Fibroblast of pulmonary artery (primary cell): ENCODE measurements at regions not wholly inside any gene's neighbourhood (a gene's known extent, or its start where the extent isn't known, plus 50 kb on each side); places are given as distances from the start of the nearest gene placed in this dataset.

ENCODE experiments used
- DNase-seq: peaks from one replicate; pipeline ENCODE4 v3.0.0-alpha.2; 2010; ENCODE audit warnings: low read depth
- H3K4me3 ChIP-seq: replicated peaks from 2 replicates; pipeline ENCODE4 v1.5.1; 2011; ENCODE audit warnings: low read depth, mild to moderate bottlenecking, control low read depth, low read length, moderate library complexity
- CTCF ChIP-seq: IDR thresholded peaks from 2 replicates; pipeline ENCODE4 v1.5.1; 2011; ENCODE audit warnings: mild to moderate bottlenecking, control low read depth, low read length, inconsistent platforms; ENCODE audit errors: missing control alignments

DNA sequence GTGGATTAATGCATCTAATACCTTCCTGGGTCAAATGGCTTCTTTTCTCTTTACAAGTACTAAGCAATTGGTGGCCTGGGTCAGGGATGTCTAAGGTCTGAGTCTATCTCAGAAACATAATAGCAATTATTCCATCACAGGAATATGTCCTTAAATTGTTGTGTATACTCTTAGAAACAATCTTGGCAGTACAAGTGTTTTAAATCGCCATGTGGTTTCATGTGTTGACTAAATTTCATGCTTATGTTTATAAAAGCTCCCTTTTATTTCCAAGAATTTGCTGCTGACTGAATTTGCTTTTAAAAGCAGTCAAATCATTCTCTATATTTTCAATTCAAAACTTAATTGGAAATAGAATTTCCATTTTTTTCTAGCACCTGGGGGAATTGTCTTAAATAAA, 125.3 kb upstream of the PACRGL start:
- TF ChIP-seq CTCF: no peak
- no peak overlapping the region for H3K4me3 ChIP-seq
- no peak for DNase-seq

GRCh38 chr4:20575486-20575885, 124.8 kb upstream of the PACRGL start:
- no peak for DNase-seq
- H3K4me3 ChIP-seq: no peak overlapping the region
- no peak for TF ChIP-seq CTCF

DNA sequence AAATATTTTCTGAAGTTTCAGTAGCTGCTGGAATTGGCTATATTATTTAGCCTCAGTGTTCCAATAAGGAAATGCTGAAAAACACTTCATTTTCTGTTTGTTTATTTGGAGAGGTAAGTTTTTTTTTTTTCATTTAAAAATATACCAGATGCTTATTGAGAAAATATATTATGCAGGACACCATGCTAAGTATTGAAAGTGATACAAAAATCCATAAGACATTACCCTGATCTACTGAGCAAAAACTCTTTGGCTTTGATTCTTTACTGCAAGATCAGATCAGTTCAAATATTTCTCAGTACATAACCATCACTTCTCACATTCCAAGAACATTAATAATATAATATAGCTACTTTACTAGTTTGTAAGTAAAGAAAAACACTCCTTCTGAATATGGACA, 123.4 kb upstream of the PACRGL start:
- no peak overlapping the region for H3K4me3 ChIP-seq
- no peak for TF ChIP-seq CTCF
- no peak for DNase-seq

GRCh38 chr4:20577702-20578101, 122.6 kb upstream of the PACRGL start:
- H3K4me3 ChIP-seq: no peak overlapping the region

DNA sequence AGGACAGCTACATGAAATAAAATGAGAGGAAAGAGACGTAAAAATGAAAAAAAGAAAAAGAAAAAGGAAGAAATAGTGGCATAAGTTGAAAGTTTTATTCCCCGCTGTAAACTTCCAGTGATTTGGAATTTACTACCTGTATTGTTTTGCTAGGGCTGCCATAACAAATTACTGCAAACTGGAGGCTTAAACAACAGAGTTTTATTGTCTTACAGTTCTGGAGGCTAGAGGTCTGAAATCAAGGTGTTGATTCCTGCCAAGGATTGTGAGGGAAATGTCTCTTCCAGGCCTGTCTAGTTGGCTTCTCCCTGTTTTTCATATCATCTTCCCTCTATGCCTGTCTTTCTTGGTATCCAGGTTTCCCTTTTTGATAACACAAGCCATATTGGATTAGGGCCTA, 119.4 kb upstream of the PACRGL start:
- no peak for DNase-seq
- TF ChIP-seq CTCF: no peak
- H3K4me3 ChIP-seq: no peak overlapping the region

More at GRCh38 chr4:20577702-20578101, 122.6 kb upstream of the PACRGL start:
- TF ChIP-seq CTCF: no peak
- no peak for DNase-seq

- DNase-seq: no peak
- no peak for TF ChIP-seq CTCF
- no peak overlapping the region for H3K4me3 ChIP-seq
These were observed 110.8 kb upstream of the PACRGL start for GRCh38 chr4:20589436-20589835.

DNA sequence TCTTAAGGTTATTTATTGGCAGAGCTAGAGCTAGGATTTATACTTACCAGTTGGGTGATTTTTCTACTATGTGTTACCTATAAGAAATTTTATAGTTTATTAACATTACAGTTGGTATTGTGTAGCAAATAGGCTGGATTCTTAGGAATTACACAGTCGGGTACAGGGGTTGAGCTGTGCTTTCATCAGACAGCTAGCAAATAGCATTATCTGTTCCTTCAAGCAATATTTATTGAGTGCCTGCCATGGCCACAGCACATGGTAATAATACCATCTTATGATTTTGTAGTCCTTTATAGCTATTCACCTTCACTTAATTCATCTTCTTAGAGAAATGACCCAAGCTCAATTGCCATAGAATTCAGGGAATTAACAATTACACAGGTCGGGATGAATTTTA, 109.4 kb upstream of the PACRGL start:
- TF ChIP-seq CTCF: no peak
- no peak for DNase-seq

More for the DNA sequence above, 109.4 kb upstream of the PACRGL start:
- no peak overlapping the region for H3K4me3 ChIP-seq
